Transverse colon (tissue), 3 donors: ENCODE measurements at regions not wholly inside any gene's neighbourhood (a gene's known extent, or its start where the extent isn't known, plus 50 kb on each side); places are given as distances from the start of the nearest gene placed in this dataset.

Experiments used
- EP300 ChIP-seq: sonication (generic); formaldehyde crosslinking; IDR thresholded peaks from one replicate; pipeline ENCODE4 v1.6.1; 2017; ENCODE audit warnings: antibody characterized with exemption, low read depth
- POLR2A ChIP-seq: fragments of 450-650 bp; IDR thresholded peaks from one replicate; pipeline ENCODE4 v1.6.1; 2016; ENCODE audit warnings: antibody characterized with exemption, mild to moderate bottlenecking, moderate library complexity
- TF ChIP-seq, protein P1 (sequence below), 5 experiments: fragments of 200-600 bp in 3 of 5; fragments of 450-650 bp in 2 of 5; sonication (generic) in 3 of 5; IDR thresholded peaks; 1 replicate in 2 of 5; 2 replicates in 3 of 5; pipeline ENCODE4 v1.5.1; 2016 to 2017; ENCODE audit warnings: antibody characterized with exemption in 5 of 5, inconsistent platforms in 3 of 5, mild to moderate bottlenecking in 2 of 5, moderate library complexity in 1 of 5

GRCh38 chr16:26371349-26371869 is 679.6 kb downstream of the HS3ST4 start:
- TF ChIP-seq EP300, result no peak
- TF ChIP-seq, protein P1, sequence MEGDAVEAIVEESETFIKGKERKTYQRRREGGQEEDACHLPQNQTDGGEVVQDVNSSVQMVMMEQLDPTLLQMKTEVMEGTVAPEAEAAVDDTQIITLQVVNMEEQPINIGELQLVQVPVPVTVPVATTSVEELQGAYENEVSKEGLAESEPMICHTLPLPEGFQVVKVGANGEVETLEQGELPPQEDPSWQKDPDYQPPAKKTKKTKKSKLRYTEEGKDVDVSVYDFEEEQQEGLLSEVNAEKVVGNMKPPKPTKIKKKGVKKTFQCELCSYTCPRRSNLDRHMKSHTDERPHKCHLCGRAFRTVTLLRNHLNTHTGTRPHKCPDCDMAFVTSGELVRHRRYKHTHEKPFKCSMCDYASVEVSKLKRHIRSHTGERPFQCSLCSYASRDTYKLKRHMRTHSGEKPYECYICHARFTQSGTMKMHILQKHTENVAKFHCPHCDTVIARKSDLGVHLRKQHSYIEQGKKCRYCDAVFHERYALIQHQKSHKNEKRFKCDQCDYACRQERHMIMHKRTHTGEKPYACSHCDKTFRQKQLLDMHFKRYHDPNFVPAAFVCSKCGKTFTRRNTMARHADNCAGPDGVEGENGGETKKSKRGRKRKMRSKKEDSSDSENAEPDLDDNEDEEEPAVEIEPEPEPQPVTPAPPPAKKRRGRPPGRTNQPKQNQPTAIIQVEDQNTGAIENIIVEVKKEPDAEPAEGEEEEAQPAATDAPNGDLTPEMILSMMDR (IDR thresholded peaks at IDR 0.05), result no peak
- no peak for TF ChIP-seq POLR2A
